PC-3 (cell line): ENCODE measurements at regions not wholly inside any gene's neighbourhood (a gene's known extent, or its start where the extent isn't known, plus 50 kb on each side); places are given as distances from the start of the nearest gene placed in this dataset.
A peak's percentile ranks its signal among the peaks of the same experiment; 100 is the strongest.

Experiments used
- ATAC-seq: fragments of 200-7000 bp; cut with Tn5 transposase; 2 replicates; pipeline ENCODE4 v1.9.1; 2020; ENCODE audit warnings: mild to moderate bottlenecking, moderate library complexity
- BruUV-seq: library from RNA; stranded (reverse); fragments of 400-500 nt; replicated peaks from 2 replicates; lab custom pipeline; 2021; lab: Mats Ljungman, UMichigan
- CTCF ChIA-PET: fragments of 300-600 bp; sonication (Branson Sonifier 250); formaldehyde crosslinking; loops from one replicate; lab custom pipeline; 2022; ENCODE audit warnings: antibody characterized with exemption; lab: Charles Lee
- POLR2A ChIA-PET: fragments of 300-600 bp; sonication (Branson Sonifier 250); formaldehyde crosslinking; loops from one replicate; lab custom pipeline; 2022; ENCODE audit warnings: antibody characterized with exemption; ENCODE audit not compliant: unreplicated experiment; lab: Charles Lee
- DNase-seq: peaks from one replicate; pipeline ENCODE4 v3.0.0-alpha.2; 2015
- H2AFZ ChIP-seq: fragments of 300-600 bp; sonication (generic); 2 replicates; pipeline ENCODE4 v1.6.0; 2016; ENCODE audit warnings: antibody characterized with exemption, low read length
- H3F3A ChIP-seq: fragments of 300-600 bp; sonication (generic); one replicate; pipeline ENCODE4 v1.6.0; 2017; ENCODE audit warnings: antibody characterized with exemption, low read length, control low read depth, mild to moderate bottlenecking; ENCODE audit not compliant: unreplicated experiment
- H3K27ac ChIP-seq: fragments of 300-600 bp; sonication (generic); 2 replicates; pipeline ENCODE4 v1.5.1; 2016; ENCODE audit warnings: mild to moderate bottlenecking, low read length
- H3K27me3 ChIP-seq: fragments of 300-600 bp; sonication (generic); 2 replicates; pipeline ENCODE4 v1.6.1; 2016; ENCODE audit warnings: low read length, mixed read lengths
- H3K36me3 ChIP-seq: fragments of 300-600 bp; sonication (generic); 2 replicates; pipeline ENCODE4 v1.6.1; 2016; ENCODE audit warnings: low read depth, mixed run types, low read length, mixed read lengths
- H3K4me1 ChIP-seq: fragments of 300-600 bp; sonication (generic); 2 replicates; pipeline ENCODE4 v1.5.1; 2016; ENCODE audit warnings: low read length; ENCODE audit not compliant: insufficient read depth
- H3K4me2 ChIP-seq: fragments of 300-600 bp; sonication (generic); 2 replicates; pipeline ENCODE4 v1.6.0; 2016; ENCODE audit warnings: low read length
- H3K4me3 ChIP-seq: fragments of 300-600 bp; sonication (generic); 2 replicates; pipeline ENCODE4 v1.5.1; 2016; ENCODE audit warnings: mild to moderate bottlenecking, low read length, mixed read lengths
- H3K79me2 ChIP-seq: fragments of 300-600 bp; sonication (generic); 2 replicates; pipeline ENCODE4 v1.6.1; 2017; ENCODE audit warnings: low read length, mixed read lengths
- H3K9ac ChIP-seq: fragments of 300-600 bp; sonication (generic); 2 replicates; pipeline ENCODE4 v1.6.0; 2016; ENCODE audit warnings: mild to moderate bottlenecking, low read length
- H3K9me2 ChIP-seq: fragments of 300-600 bp; sonication (generic); replicated peaks from 2 replicates; pipeline ENCODE4 v1.6.1; 2016; ENCODE audit warnings: mixed run types, low read length, mixed read lengths
- H3K9me3 ChIP-seq: fragments of 300-600 bp; sonication (generic); 2 replicates; pipeline ENCODE4 v1.6.1; 2016; ENCODE audit warnings: low read length, mixed read lengths
- H4K20me1 ChIP-seq: fragments of 300-600 bp; sonication (generic); 2 replicates; pipeline ENCODE4 v1.6.1; 2016; ENCODE audit warnings: low read length, mixed read lengths
- CTCF ChIP-seq: fragments of 300-600 bp; sonication (generic); conservative IDR thresholded peaks from 2 replicates; pipeline ENCODE4 v1.5.1; 2017; ENCODE audit warnings: antibody characterized with exemption, low read depth, mild to moderate bottlenecking, low read length
- EZH2 ChIP-seq: fragments of 300-600 bp; sonication (generic); IDR thresholded peaks from one replicate; pipeline ENCODE4 v1.6.1; 2017; ENCODE audit warnings: antibody characterized with exemption, mild to moderate bottlenecking, low read length; ENCODE audit not compliant: unreplicated experiment
- EZH2phosphoT487 ChIP-seq: fragments of 300-600 bp; sonication (generic); IDR thresholded peaks from 2 replicates; pipeline ENCODE4 v1.6.1; 2018; ENCODE audit warnings: mild to moderate bottlenecking, antibody characterized with exemption, low read length, borderline replicate concordance
- intact Hi-C: fragments of 100-400 bp; cut with micrococcal nuclease; formaldehyde crosslinking; loops from 2 replicates; pipeline ENCODE4 v1.9.0; 2023

GRCh38 chr18:71784777-71785176 lies 759.4 kb downstream of the CBLN2 start:
- Histone ChIP-seq H3K27me3 (no peaks in the 10 kb centered on the region), H3K27ac (no peak overlapping the region), H3K79me2 (no peaks in the 10 kb centered on the region), H3K4me1 (no peaks in the 10 kb centered on the region), H3K9me3 (no peaks in the 10 kb centered on the region), H4K20me1 (no peaks in the 10 kb centered on the region), H3K36me3 (no peaks in the 10 kb centered on the region), H3F3A (no peaks in the 10 kb centered on the region), H3K4me3 (no peak overlapping the region), H3K9me2 (no peaks in the 10 kb centered on the region), H3K4me2 (no peak overlapping the region), H3K9ac (no peak overlapping the region), H2AFZ (no peak overlapping the region)
- POLR2A ChIA-PET, result no interaction called here
- no TSS peak for BruUV-seq
- CTCF ChIA-PET, result interaction anchor here (0.7 kb wide), 1 partner anchor 282 kb away, joined by 3 read pairs; no protein-coding TSS in a partner anchor
- TF ChIP-seq EZH2phosphoT487, result no peak
- TF ChIP-seq CTCF, result peak; percentile 53
- intact Hi-C loops, result no loop called here
- DNase-seq, result peak; percentile 46
- ATAC-seq, result no peak

GRCh38 chr18:71760541-71760940 lies 783.6 kb downstream of the CBLN2 start:
- no peaks in the 10 kb centered on the region for H3F3A ChIP-seq
- no peak overlapping the region for H2AFZ ChIP-seq
- TF ChIP-seq CTCF (no peak), EZH2 (no peak), EZH2phosphoT487 (no peak)
- no peaks in the 10 kb centered on the region for H4K20me1 ChIP-seq
- no peaks in the 10 kb centered on the region for H3K9me3 ChIP-seq
- H3K9ac ChIP-seq, result no peak overlapping the region
- H3K9me2 ChIP-seq, result no peaks in the 10 kb centered on the region
- DNase-seq (no peak), ATAC-seq (no peak)
- intact Hi-C loops, result no loop called here
- no TSS peak for BruUV-seq
- no peak overlapping the region for H3K4me3 ChIP-seq
- no peak overlapping the region for H3K27ac ChIP-seq
- H3K79me2 ChIP-seq, result no peaks in the 10 kb centered on the region
- no peaks in the 10 kb centered on the region for H3K4me1 ChIP-seq
- no peaks in the 10 kb centered on the region for H3K27me3 ChIP-seq
- POLR2A ChIA-PET, result no interaction called here
- no peak overlapping the region for H3K4me2 ChIP-seq
- CTCF ChIA-PET, result no interaction called here
- H3K36me3 ChIP-seq, result no peaks in the 10 kb centered on the region

- no peaks in the 10 kb centered on the region for H3K9me2 ChIP-seq
Measured at GRCh38 chr18:71754246-71754645, 789.9 kb downstream of the CBLN2 start.

More at GRCh38 chr18:71754246-71754645, 789.9 kb downstream of the CBLN2 start:
- ChIA-PET CTCF (no interaction called here), POLR2A (no interaction called here)
- Histone ChIP-seq H3K79me2 (no peaks in the 10 kb centered on the region), H3K4me1 (no peaks in the 10 kb centered on the region), H3K27ac (no peak overlapping the region), H3K4me3 (no peak overlapping the region), H3K9ac (no peak overlapping the region), H3K36me3 (no peaks in the 10 kb centered on the region), H4K20me1 (no peaks in the 10 kb centered on the region), H3F3A (no peaks in the 10 kb centered on the region), H2AFZ (no peak overlapping the region), H3K27me3 (no peaks in the 10 kb centered on the region), H3K4me2 (no peak overlapping the region), H3K9me3 (no peaks in the 10 kb centered on the region)
- DNase-seq (no peak), ATAC-seq (no peak)
- TF ChIP-seq CTCF (no peak), EZH2phosphoT487 (no peak), EZH2 (no peak)
- intact Hi-C loops, result no loop called here
- no TSS peak for BruUV-seq
